Umbilical cord (tissue), 1 donor: ENCODE measurements at regions not wholly inside any gene's neighbourhood (a gene's known extent, or its start where the extent isn't known, plus 50 kb on each side); places are given as distances from the start of the nearest gene placed in this dataset.

Source experiments
- DNase-seq: peaks from one replicate; pipeline ENCODE4 v3.0.0-alpha.2; 2015; ENCODE audit warnings: low spot score

DNA sequence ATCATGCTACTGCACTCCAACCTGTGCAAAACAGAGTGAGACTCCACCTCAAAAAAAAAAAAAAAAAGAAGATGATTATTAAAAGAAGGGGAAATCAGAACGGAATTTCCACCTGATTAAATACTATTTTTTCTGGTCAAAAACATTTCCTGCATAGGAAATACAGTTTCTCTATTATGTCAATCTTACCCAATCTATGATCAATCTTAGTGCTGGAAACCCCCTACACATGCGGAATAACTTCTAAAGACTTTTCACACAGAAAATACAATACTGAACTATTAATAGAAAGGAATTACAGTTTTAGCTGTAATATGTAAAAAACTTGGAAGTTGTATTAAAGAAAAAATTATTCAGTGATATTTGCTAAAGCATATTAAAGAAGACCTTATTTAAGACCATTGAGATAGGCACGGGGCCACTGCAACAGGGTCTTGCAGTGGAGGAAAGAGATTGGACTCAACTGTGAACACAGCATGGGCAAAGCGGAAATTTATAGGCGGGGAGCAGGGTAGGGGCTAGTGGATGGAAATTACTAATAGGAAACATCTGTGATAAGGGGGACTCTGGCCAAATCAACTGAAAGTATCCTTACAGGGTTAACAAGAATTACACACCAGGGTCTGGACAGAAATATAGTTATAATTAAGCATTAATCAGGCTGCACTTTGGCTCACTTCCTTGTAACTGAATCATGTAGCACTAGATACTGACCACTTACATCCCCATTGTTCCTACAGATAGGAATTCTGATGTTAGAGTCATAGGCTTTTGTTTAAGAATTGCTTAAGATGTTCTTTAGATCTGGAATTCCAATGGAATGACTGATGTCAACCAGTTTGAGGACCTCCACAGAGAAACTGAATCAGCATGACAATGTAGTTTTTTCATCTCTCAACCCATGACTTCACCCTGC, 411.5 kb upstream of the DDI1 start:
- peak; percentile 28 for DNase-seq

DNA sequence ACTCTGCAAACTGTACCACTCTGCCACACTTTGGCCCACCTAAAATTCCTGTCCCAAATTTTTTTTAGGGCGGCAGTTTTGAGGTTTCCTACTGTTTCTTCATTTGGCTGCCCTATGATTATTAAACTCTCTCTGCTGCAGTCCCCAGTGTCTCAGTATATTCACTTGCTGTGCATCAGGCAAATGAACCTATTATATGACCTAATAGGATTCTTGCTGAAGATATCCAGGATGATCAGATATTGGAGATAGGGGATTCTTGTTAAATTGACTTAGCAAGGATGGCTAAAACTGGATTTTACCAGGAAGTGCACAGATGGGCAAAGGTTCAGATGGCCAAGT, 410.8 kb upstream of the DDI1 start:
- no peak for DNase-seq

DNA sequence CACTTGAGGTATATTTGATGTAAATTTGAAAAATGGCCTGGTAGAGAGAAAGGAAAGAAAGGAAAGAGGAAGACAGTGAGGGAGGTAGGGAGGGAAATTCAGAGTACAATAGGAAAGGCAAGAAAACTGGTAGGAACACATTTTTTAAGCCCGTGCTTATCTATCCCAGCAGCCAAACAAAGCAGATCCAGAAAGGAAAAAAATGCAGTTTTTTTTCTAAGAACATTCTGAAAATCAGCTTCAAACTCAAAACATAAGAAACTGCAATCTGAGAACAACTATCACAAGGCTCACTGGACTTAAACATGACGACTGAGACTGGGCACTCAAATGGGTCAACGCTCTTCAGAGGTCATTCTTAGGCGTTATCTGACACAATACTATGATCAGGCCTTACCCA, 408.3 kb upstream of the DDI1 start:
- DNase-seq: no peak

DNA sequence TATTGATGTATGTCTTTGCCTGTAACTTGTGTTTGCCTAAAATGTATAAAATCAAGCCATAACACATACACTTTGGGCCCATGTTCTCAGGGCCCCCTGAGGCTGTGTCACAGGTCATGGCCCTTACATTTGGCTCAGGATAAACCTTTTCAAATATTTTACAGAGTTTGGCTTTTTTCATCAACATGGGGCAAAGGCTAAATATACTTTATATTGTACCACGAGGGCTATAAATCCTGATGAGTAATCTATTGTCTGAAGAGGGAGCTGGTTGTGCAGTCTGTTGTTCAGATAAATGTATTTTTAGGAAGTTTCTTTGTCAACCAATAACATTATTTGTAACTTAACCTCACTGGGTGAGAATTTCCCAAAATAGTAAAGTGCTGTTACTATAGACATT, 404.6 kb upstream of the DDI1 start:
- DNase-seq: no peak

DNA sequence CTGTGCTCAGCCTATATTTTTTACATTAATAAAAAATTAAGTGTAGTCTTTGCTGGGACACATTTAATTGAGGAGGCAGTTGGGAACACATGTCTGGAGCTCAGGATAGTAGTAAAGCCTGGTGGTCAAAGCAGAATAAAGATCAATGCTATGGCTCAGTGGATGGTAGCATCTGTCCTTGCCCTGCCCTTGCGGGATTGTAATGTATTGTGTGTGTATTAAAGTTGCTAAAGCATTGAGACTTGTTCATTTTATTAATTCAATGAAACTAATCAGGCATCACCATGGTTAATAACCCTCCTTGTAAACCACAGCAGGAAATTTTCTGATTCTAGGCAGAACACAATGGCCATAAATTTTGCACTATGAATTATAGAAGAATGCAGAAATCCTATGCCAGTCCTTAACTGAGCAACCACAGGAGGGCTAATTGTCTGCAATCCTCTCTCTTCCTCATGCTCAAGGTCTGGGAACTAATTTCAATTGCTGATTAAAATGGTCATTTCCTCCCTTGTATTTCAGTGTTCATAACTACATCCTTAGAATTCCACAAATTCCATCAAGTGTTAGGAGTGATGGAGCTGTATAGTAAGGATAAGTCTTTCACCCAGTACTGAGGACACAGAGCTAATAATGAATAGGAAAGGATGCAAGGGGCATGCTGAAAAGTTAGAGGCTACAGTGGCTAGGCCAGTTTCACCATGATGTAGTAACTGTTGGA, 403.2 kb upstream of the DDI1 start:
- peak; percentile 15 for DNase-seq

DNA sequence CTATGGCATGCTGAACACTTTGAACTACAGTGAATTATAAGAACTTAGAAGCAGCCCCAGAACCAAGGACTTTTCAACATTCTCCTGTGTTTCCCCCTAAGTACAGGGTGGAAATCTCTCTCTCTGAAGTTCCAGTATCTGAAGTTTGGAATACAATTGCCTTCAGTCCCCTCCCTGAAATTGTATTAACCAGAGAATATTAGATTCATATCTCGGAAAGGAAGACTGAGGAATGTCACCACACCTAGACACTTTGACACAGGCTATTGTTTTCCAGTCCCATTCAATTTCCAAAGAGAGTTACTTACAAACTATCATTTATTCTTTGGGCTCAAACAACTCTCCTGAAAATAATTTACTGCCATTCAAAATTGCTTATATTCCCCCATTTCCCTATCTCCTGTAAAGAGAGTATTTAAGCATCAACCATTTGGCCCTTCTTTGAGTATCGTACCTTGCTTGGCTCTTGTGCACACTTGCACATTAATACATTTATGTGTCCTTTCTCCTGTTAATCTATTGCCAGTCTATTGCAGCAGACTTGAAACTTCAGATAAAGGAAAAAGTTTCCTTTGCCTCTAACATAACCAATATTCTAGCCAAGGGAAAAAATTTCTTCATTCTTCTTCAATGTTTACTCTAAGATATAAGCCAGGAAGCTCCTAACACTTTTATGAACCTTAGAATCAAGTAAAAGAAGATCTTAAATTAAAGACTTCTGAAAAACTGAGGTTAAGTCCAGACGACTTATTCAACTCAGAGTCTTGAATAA, 402.4 kb upstream of the DDI1 start:
- no peak for DNase-seq

DNA sequence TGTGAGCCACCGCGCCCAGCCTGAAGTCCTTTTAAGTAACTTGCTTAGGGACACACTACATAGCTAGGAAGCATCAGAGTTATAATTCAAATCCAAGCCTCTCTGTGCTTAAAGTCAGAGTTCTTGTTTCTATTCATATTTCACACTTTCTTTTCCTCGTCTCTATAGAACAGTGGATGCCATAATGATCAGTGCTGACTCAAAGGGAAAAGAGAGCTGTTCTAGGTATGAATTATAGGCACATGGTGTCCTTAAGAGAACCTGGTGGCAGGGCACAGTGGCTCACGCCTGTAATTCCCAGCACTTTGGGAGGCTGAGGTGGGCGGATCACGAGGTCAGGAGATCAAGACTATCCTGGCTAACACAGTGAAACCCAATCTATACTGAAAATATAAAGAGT, 400.2 kb upstream of the DDI1 start:
- DNase-seq: no peak

DNA sequence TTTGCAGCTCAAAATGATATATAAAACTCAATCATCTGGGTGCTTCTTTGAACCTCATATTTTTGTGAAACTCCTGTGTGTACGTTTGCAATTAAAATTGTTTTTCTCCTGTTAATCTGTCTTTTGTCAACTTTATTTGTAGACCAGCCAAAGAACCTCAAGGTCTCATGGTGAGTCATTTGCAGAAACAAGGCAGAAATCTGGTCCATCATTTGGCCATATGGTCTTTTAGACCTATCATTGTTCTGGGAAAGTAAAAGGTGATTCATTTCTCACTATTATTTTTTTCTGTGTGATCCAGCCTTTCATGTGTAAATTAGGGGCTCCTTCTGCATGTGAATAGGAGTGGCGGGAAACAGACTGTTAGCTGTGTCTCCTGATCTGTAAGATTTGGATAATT, 399.1 kb upstream of the DDI1 start:
- DNase-seq: no peak

DNA sequence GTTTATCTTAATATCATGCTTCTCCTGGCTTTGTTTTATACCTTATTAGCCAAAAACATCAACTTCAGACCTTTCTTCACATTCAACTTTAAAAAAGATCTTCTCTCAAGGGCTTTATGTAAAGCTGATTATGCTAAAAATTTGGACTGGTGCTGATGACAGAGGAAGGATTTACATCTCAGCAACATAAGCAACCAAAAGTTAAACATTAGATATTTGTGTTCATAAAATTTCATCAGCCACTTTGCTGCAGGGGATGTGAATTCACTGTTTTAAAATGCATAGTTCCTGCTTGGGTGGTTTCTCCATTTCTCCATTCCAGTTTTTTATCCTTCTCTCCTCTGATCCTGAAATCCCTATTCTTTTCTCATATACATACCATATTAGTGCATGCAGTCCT, 398.6 kb upstream of the DDI1 start:
- no peak for DNase-seq

DNA sequence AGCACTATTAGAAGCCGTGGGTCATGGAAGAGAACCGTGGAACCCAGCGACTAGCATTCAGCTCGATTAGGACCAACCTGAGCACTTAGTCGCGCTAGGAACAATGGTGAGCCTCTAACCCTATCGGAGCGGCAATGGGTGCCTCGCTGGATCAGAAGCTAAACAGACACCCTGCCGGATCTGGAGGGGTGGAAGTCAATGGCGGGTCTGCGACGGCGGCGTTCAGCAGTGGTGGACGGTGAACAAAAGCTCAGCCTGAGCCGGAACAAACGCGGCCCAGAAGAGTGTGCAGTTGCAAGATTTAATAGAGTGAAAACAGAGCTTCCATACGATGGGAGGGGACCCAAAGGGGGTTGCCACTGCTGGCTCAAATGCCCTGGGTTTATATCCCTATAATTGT, 391.8 kb upstream of the DDI1 start:
- DNase-seq: no peak

DNA sequence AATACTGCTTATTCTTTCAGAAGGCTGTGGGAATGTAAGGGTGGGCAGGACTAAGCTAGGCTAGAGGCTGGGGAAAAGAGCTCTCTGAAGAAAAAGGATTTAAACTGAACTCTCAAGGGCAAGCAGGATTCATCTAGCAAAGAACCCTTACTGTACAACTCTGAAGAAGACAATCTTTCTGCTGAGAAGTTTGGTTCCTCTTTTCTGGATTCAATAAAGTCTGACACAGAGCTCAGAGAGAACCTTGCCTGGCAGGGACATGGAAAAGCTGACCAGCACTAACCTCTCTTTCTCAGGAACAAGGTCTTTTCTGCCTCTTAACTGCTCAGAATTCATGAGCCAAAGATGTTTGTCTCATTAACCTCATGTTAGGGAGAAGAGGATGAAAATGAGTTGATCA, 388.4 kb upstream of the DDI1 start:
- DNase-seq: no peak

DNA sequence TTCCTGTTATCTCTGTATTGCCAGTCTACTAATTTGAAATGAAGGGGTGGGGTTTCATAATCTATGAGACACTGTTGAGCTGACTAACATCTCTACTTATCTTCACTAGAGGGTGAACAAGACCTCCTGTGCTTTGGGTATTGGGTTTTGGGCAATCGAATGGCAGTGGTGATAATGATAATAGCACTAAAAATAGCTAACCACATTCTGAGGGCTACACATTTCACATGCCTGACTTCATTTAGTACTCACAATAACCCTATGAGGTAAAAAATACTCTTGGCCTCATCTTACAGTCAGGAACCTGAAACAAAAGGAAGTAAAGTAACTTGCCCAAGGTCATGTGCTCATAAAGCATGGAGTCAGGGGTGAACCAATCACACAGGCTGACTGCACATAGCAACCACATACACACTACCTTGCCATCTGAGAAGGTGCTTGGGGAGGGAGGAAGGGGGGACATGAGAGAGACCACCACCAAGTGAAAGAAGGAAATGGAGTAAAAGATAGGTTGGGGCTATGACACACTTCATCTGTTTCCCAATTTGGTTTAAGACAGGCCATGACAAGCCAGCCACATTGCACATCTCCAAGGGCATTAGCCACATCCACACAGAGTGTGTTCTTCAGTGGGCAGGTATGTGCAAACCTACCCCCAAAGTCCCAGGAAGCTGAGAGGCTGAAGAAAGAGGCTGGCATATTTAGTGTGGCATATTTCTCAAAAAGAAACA, 387.6 kb upstream of the DDI1 start:
- DNase-seq: no peak

DNA sequence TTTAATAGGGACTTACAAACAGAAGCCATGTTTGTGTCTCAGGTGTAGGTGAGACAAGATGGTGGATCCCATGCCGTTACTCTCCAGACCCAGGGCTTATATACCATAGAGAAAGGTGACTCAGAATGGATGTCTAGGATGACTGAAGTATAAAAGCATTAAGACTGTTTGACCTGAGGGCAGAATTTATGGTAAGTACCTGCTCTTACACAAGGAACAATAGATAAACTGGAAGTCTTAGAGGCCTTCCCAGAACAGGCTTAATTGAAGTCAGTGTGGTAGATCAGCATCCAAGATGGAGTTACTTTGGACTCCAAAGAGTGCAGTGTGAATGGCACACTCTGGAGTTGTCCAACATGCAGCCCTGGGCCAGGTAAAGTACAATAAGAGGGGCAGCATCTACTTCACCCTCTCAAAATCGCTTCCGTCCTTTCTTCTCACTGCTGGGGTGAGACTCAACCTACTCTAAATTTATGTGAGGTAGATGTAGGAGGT, 387.0 kb upstream of the DDI1 start:
- DNase-seq: no peak

DNA sequence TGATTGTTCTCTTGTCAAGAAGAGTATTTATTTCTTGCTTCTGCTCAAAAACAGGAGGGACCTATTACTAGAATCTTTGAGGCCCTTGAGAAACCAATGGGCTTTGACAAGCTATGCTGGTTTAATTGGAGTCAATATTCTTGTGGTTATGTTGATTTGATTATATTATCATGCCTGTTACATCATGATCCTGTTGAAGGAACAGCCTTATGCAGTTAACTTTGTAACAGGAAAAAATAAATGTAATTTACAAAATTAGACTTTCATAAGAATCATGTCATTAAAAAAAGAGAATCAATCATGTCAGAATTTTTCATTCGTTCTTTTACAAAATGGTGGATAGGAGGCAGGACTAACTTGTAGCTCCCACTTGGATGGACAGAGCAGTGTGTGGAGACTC, 386.1 kb upstream of the DDI1 start:
- no peak for DNase-seq

DNA sequence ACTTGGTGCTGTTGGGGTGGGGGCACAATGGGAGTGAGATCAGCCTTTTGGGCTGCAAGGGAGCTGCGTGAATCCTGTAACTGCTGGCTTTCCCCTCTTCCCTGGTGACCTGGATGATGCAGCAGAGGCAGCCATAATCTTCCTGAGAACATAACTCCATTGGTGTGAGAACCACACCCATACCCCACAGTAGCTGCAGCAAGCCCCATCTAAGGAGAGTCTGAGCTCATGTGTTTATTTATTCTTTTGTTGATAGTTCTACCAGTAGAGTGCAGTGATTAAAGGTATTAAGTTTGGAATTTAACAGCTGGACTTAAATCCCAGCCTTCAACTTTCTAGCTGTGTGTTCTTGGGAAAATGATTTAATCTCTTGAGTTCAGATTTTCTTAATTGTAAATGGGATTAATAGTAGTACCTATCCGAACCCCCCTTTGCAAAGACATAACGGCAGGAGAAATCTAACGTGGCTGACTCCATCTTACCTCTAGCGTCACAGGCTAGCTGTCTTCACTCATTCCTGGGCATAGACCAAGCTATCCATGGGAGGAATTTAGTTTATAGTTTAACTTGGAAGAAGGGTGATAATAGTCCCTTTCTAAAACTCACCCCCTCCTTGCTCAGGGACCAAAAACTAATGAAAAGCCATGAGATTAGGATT, 385.0 kb upstream of the DDI1 start:
- DNase-seq: no peak

DNA sequence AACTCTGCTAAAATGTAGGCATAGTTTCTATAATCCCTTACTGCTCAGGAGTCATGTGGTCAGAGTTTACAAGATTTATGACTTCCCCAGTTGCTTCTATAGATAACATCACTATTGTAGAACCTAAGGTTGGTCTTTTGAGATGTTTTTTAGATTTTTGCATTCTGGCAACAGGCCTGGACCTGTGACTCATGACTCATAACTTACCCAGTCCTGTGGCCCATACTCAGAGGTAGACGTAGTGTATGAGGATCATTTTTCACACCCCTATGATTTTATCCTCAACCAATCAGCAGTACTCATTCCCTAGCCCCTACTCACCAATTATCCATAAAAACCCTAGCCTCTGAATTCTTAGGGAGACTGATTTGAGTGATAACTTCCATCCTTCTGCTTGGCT, 384.4 kb upstream of the DDI1 start:
- no peak for DNase-seq

DNA sequence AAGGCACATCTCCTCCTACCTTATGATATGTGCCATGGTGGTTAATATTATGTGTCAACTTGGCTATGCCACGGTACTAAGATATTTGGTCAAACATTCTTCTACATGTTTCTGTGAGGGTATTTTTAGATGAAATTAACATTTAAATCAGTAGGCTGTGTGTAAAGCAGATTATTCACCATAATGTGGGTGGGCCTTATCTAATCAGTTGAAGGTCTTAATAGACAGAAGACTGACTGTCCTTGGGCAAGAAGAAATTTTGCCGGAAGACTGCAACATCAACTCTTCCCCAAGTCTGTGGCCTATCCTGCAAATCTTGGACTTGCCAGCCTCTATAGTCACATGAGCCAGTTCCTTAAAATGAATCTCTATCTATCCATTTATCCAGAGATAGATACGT, 380.1 kb upstream of the DDI1 start:
- DNase-seq: no peak

DNA sequence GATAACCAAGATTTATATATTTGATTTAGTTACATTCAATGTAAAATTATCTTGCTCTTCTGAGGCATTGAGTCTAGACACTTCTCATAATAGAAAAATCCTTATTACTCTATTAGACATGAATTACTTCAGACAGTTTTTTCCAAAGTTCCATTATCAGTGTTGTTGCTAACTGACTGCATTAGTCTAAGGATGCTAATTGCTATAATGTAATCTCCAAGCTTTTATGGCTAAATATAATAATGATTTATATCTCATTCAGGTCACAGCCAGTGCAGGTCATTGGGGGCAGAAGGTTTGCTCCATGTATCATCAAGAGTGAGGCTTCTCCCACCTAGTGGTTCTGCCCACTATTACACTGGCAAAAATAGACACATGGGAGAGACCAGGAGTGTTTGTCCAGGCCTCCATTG, 377.2 kb upstream of the DDI1 start:
- no peak for DNase-seq

DNA sequence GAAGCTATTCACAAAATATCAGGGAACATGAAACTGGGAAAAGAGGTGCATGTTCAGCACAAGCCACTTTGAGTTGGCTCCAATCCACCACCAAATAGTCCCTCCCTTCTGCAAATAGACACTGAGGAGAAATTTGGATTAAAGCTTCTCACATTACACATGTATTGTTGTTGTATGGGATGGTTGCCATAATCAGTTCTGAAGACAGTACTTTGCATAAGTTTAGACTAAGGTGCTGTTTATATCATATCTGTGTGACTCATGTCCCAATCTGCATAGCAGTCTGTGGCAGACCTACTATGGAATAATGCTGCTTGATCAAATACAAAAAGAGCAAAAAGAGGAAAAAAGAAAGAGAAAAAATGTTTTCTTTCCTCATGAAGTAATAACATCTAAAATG, 376.7 kb upstream of the DDI1 start:
- DNase-seq: no peak

DNA sequence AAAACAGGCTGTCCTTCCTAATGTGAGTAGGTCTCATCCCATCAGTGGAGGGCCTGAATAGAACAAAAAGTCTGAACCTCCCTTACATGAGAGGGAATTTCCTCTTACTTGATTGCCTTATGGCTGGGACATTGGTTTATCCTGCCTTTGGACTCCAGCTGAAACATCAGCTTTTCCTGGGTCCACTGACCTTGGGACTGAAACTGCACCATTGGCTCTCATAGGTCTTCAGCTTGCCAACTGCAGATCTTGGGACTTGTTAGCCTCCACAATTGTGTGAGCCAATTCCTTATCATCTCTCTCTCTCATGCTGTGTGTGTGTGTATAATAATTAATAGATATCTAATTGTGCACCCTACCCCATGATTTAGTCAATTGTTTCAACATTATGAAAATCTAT, 375.3 kb upstream of the DDI1 start:
- no peak for DNase-seq

DNA sequence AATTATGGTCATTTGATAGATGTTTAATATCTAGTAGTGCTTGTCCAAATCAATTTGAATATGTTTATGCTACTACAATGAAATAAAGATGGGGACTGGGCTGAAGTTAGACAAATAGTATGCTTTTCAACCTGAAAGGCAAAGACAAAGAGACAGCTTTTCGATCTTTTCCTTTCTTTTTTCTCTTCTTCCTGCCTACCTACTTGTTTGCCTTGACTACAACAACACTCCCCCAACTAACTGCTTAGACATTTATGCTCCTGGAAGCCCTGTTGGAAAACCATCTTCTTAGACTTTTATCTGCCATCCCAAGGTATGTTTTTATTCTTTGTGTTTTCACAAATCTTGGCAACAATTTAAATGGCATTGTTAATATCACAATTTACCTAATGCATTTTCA, 374.4 kb upstream of the DDI1 start:
- no peak for DNase-seq
